T-helper 1 cell treated with Interleukin-12 subunit alpha and Interleukin-12 subunit beta and Interleukin-4 antibody, amounts not matched to agents 30 μg/mL and 1 μg/mL, for 36 hours (primary cell): ENCODE measurements at regions not wholly inside any gene's neighbourhood (a gene's known extent, or its start where the extent isn't known, plus 50 kb on each side); places are given as distances from the start of the nearest gene placed in this dataset.

Experiments used
- H3K27ac Mint-ChIP-seq: one replicate; pipeline ENCODE4 v1.8.0; 2021; ENCODE audit warnings: mild to moderate bottlenecking, mixed read lengths
- H3K27me3 Mint-ChIP-seq: one replicate; pipeline ENCODE4 v1.8.0; 2021; ENCODE audit warnings: low read depth, mixed read lengths
- H3K36me3 Mint-ChIP-seq: one replicate; pipeline ENCODE4 v1.8.0; 2021; ENCODE audit warnings: low read depth, mixed read lengths
- H3K4me1 Mint-ChIP-seq: one replicate; pipeline ENCODE4 v1.8.0; 2021; ENCODE audit warnings: low read depth, mixed read lengths
- H3K4me3 Mint-ChIP-seq: one replicate; pipeline ENCODE4 v1.8.0; 2021; ENCODE audit warnings: mild to moderate bottlenecking, moderate library complexity, mixed read lengths
- H3K9me3 Mint-ChIP-seq: one replicate; pipeline ENCODE4 v1.8.0; 2021; ENCODE audit warnings: mixed read lengths

GRCh38 chr6:56714982-56715456 lies 72.3 kb upstream of the DST start:
- H3K9me3 Mint-ChIP-seq: no peaks in the 10 kb centered on the region
- peaks cover 10% of the 10 kb centered on the region for H3K27me3 Mint-ChIP-seq
- H3K27ac Mint-ChIP-seq: no peak overlapping the region
- H3K4me3 Mint-ChIP-seq: no peak overlapping the region
- H3K36me3 Mint-ChIP-seq: no peaks in the 10 kb centered on the region
- H3K4me1 Mint-ChIP-seq: no peaks in the 10 kb centered on the region

- no peak overlapping the region for H3K4me3 Mint-ChIP-seq
- H3K27ac Mint-ChIP-seq: no peak overlapping the region
- H3K36me3 Mint-ChIP-seq: no peaks in the 10 kb centered on the region
- no peaks in the 10 kb centered on the region for H3K4me1 Mint-ChIP-seq
- H3K27me3 Mint-ChIP-seq: peaks cover 10% of the 10 kb centered on the region
- no peaks in the 10 kb centered on the region for H3K9me3 Mint-ChIP-seq
Measured at GRCh38 chr6:56714273-56714672, 71.6 kb upstream of the DST start.

- no peak overlapping the region for H3K27ac Mint-ChIP-seq
- no peaks in the 10 kb centered on the region for H3K4me1 Mint-ChIP-seq
- H3K4me3 Mint-ChIP-seq: no peak overlapping the region
- no peaks in the 10 kb centered on the region for H3K36me3 Mint-ChIP-seq
- H3K9me3 Mint-ChIP-seq: no peaks in the 10 kb centered on the region
- peaks cover 8% of the 10 kb centered on the region for H3K27me3 Mint-ChIP-seq
Measured at GRCh38 chr6:56713254-56713672, 70.6 kb upstream of the DST start.

GRCh38 chr6:56710967-56711366 lies 68.3 kb upstream of the DST start:
- no peaks in the 10 kb centered on the region for H3K4me1 Mint-ChIP-seq
- no peak overlapping the region for H3K4me3 Mint-ChIP-seq
- H3K9me3 Mint-ChIP-seq: no peaks in the 10 kb centered on the region
- H3K27me3 Mint-ChIP-seq: peaks cover 8% of the 10 kb centered on the region
- no peak overlapping the region for H3K27ac Mint-ChIP-seq
- H3K36me3 Mint-ChIP-seq: no peaks in the 10 kb centered on the region

DNA sequence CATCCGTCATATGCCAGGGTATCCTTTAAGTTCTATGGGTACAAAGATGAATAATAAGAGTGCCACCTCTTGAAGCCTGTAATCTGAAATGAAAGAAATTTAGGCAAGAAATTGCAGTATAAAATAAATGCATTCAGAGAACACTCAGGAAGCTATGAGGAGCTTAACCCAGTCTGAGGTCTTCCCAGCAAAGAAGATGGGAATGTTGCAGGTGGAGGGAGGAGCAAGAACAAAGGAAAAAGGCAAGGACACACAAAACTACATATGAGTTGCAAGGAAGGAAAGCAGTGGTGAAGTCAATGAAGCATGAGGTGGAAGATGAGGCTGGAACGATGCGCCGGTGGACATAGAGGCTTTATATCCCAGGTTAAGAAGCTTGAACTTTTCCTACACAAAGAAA lies 67.0 kb upstream of the DST start:
- H3K27me3 Mint-ChIP-seq: peaks cover 4% of the 10 kb centered on the region
- H3K4me3 Mint-ChIP-seq: no peak overlapping the region
- no peaks in the 10 kb centered on the region for H3K9me3 Mint-ChIP-seq
- H3K36me3 Mint-ChIP-seq: no peaks in the 10 kb centered on the region
- H3K4me1 Mint-ChIP-seq: no peaks in the 10 kb centered on the region
- H3K27ac Mint-ChIP-seq: no peak overlapping the region

DNA sequence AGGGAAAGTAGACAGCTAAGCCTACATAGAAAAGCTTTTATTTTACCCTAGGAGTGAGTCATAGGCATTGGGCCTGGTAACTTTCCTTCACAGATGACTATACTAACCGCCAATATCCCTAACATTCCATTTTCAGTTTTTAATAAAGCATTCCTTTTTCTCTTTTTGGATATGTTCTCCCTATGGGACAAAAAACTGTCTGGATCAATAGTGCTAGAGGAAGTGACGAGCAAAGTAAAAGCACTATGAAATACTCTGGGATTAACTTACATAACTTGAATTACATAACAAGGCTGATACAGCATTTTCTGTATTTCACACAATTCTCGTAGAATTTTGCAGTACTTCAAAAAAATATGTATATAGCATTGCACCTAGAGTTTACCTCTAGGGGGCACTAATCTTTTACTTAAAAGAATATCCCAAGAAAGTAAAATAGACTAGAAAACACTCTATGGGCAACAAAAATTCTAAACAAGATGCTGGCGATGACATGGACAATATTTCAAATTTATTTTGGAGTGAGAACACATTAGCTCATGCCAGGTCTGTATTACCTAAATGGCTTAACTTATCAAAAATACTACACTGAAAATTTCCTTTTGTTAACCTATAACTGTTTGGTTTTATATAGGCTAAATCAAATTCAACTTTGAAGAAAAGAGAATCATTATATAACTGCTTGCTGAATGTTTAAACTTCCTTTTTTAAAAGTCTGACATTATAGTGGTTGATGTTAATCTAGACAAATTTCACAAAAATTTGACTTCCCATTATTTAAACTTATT lies 66.3 kb upstream of the DST start:
- H3K27ac Mint-ChIP-seq: no peak overlapping the region
- H3K9me3 Mint-ChIP-seq: no peaks in the 10 kb centered on the region
- no peak overlapping the region for H3K4me3 Mint-ChIP-seq
- H3K36me3 Mint-ChIP-seq: no peaks in the 10 kb centered on the region
- no peaks in the 10 kb centered on the region for H3K4me1 Mint-ChIP-seq
- H3K27me3 Mint-ChIP-seq: peaks cover 4% of the 10 kb centered on the region

DNA sequence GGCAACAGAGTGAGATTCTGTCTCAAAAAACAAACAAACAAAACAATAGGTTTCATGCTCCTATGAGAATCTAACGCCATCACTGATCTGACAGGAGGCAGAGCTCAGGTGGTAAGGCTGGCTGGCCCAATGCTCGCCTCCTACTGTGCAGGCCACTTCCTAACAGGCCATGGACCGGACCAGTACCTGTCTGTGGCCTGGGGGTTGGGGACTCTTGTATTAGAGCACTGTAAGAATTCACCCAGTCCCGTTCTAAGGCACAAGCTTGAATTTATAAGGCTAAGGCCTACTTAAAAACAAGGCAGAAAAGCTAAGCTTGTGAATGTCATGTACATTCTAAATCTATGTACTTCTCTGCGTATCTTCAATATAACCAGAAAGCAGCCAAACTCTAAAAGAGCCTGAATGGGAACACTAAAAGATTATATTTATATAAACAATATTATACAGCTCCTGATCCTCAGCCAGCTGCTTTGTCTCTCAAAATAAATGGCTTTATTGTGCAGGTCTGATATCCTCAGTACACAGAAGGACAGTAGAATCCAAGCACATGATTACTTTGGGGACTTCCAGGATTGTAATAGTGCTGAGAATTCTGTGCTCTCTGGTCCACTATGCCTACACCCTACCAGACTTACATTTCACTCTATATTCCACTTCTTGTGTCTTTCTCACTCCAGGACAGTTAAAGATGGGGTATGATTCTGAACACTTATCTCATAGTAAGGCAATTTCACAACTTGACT lies 64.5 kb upstream of the DST start:
- H3K27me3 Mint-ChIP-seq: peaks cover 8% of the 10 kb centered on the region
- no peaks in the 10 kb centered on the region for H3K36me3 Mint-ChIP-seq
- H3K9me3 Mint-ChIP-seq: no peaks in the 10 kb centered on the region

GRCh38 chr6:56699066-56699654 lies 56.5 kb upstream of the DST start:
- H3K27ac Mint-ChIP-seq: no peak overlapping the region
- no peak overlapping the region for H3K4me3 Mint-ChIP-seq
- no peaks in the 10 kb centered on the region for H3K36me3 Mint-ChIP-seq
- no peaks in the 10 kb centered on the region for H3K4me1 Mint-ChIP-seq
- H3K9me3 Mint-ChIP-seq: no peaks in the 10 kb centered on the region
- H3K27me3 Mint-ChIP-seq: peaks cover 8% of the 10 kb centered on the region

More for the DNA sequence above, 64.5 kb upstream of the DST start:
- Mint-ChIP-seq H3K4me3 (no peak overlapping the region), H3K4me1 (no peaks in the 10 kb centered on the region), H3K27ac (no peak overlapping the region)

DNA sequence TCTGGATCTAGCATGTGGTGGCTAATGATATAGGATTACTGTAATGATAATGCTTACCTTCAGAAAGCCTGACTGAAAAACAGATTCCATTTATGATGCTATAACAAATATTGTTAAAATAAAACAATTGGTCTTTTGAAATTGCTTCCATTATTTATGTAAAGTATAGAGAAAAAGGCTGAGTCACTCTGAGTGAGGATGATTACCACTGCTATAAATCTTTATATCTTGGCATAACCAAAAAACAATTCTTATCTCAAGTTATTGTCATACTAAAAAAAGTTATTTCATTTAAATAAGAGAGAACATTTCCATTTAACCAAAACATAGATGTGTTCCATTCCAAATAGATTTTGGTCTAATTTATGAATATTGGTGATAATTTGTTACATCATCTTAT lies 53.0 kb upstream of the DST start:
- Mint-ChIP-seq H3K4me3 (no peak overlapping the region), H3K27me3 (peaks cover 7% of the 10 kb centered on the region), H3K36me3 (no peaks in the 10 kb centered on the region)

DNA sequence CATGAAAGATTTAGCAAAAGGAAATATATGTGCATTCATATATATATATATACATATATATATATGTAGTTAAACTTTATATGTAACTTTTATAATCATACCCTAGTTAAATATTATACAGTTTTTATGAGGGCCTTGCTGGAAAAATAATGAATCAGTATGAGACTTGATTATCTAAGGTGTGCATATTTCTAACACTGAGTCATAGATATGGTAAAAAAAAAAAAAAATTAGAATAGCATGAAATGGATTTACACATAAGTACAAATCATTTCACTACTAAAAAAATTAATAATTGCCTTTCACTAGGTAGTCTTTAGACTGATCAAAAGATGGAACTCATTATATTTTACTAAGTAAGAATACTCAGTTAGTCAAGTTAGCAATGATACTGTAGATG lies 51.3 kb upstream of the DST start:
- H3K27me3 Mint-ChIP-seq: peaks cover 7% of the 10 kb centered on the region
- H3K36me3 Mint-ChIP-seq: no peaks in the 10 kb centered on the region
- H3K27ac Mint-ChIP-seq: no peak overlapping the region
- H3K4me1 Mint-ChIP-seq: no peaks in the 10 kb centered on the region
- H3K4me3 Mint-ChIP-seq: no peak overlapping the region
- H3K9me3 Mint-ChIP-seq: no peaks in the 10 kb centered on the region

More for the DNA sequence above, 53.0 kb upstream of the DST start:
- Mint-ChIP-seq H3K9me3 (no peaks in the 10 kb centered on the region), H3K27ac (no peak overlapping the region), H3K4me1 (no peaks in the 10 kb centered on the region)

GRCh38 chr6:56693246-56693607 lies 50.5 kb upstream of the DST start:
- Mint-ChIP-seq H3K27ac (no peak overlapping the region), H3K27me3 (peaks cover 10% of the 10 kb centered on the region), H3K36me3 (no peaks in the 10 kb centered on the region), H3K4me3 (no peak overlapping the region), H3K9me3 (no peaks in the 10 kb centered on the region), H3K4me1 (no peaks in the 10 kb centered on the region)

GRCh38 chr6:56692523-56693245 lies 50.0 kb upstream of the DST start:
- Mint-ChIP-seq H3K9me3 (no peaks in the 10 kb centered on the region), H3K36me3 (no peaks in the 10 kb centered on the region), H3K27me3 (peaks cover 10% of the 10 kb centered on the region), H3K4me3 (no peak overlapping the region), H3K27ac (no peak overlapping the region), H3K4me1 (no peaks in the 10 kb centered on the region)
